WTC11 (cell line): ENCODE measurements at regions not wholly inside any gene's neighbourhood (a gene's known extent, or its start where the extent isn't known, plus 50 kb on each side); places are given as distances from the start of the nearest gene placed in this dataset.

Experiments
- ATAC-seq: fragments of 200-7000 bp; cut with Tn5 transposase; 2 replicates; pipeline ENCODE4 v1.10.0; 2021; ENCODE audit warnings: mild to moderate bottlenecking, moderate library complexity
- CTCF ChIA-PET: fragments of 300-600 bp; sonication (Branson Sonifier 250); formaldehyde crosslinking; loops from one replicate; lab custom pipeline; 2021; ENCODE audit warnings: antibody characterized with exemption; lab: Charles Lee
- POLR2A ChIA-PET: fragments of 350-600 bp; sonication (Branson Sonifier 250); formaldehyde crosslinking; loops from one replicate; lab custom pipeline; 2021; ENCODE audit warnings: antibody characterized with exemption; lab: Charles Lee
- DNase-seq: peaks from one replicate; pipeline ENCODE4 v3.0.0; 2021; ENCODE audit warnings: low spot score
- H3K27ac Mint-ChIP-seq: 2 replicates; pipeline ENCODE4 v1.8.0; 2021; ENCODE audit warnings: mixed read lengths
- H3K27me3 Mint-ChIP-seq: 2 replicates; pipeline ENCODE4 v1.8.0; 2021; ENCODE audit warnings: low read depth, mild to moderate bottlenecking, moderate library complexity, mixed read lengths
- H3K36me3 Mint-ChIP-seq: 2 replicates; pipeline ENCODE4 v1.8.0; 2021; ENCODE audit warnings: mixed read lengths
- H3K4me1 Mint-ChIP-seq: 2 replicates; pipeline ENCODE4 v1.8.0; 2022; ENCODE audit warnings: mixed read lengths
- H3K4me3 Mint-ChIP-seq: 2 replicates; pipeline ENCODE4 v1.8.0; 2021; ENCODE audit warnings: mild to moderate bottlenecking, moderate library complexity, mixed read lengths
- H3K9me3 Mint-ChIP-seq: 2 replicates; pipeline ENCODE4 v1.8.0; 2021; ENCODE audit warnings: mixed read lengths
- ARID4B ChIP-seq: sonication (generic); formaldehyde crosslinking; IDR thresholded peaks from 2 replicates; pipeline ENCODE4 v1.8.0; 2023; ENCODE audit warnings: missing genetic modification reagents, mild to moderate bottlenecking, borderline replicate concordance
- ATF1 ChIP-seq: sonication (generic); formaldehyde crosslinking; IDR thresholded peaks from 2 replicates; pipeline ENCODE4 v1.8.1; 2023; ENCODE audit warnings: mild to moderate bottlenecking, moderate library complexity, missing genetic modification reagents
- ATF3 ChIP-seq: sonication (generic); formaldehyde crosslinking; conservative IDR thresholded peaks from 2 replicates; pipeline ENCODE4 v1.8.1; 2022; ENCODE audit warnings: mild to moderate bottlenecking, missing genetic modification reagents
- E2F1 ChIP-seq: sonication (generic); formaldehyde crosslinking; IDR thresholded peaks from 2 replicates; pipeline ENCODE4 v1.8.0; 2022; ENCODE audit warnings: mild to moderate bottlenecking, missing genetic modification reagents
- E2F5 ChIP-seq: sonication (generic); formaldehyde crosslinking; IDR thresholded peaks from 2 replicates; pipeline ENCODE4 v1.8.1; 2022; ENCODE audit warnings: mild to moderate bottlenecking, moderate library complexity, missing genetic modification reagents
- ESRRA ChIP-seq: sonication (generic); formaldehyde crosslinking; IDR thresholded peaks from 2 replicates; pipeline ENCODE4 v1.8.1; 2022; ENCODE audit warnings: mild to moderate bottlenecking, missing genetic modification reagents, borderline replicate concordance
- GRHL2 ChIP-seq: fragments of 250-450 bp; sonication (Bioruptor Pico); IDR thresholded peaks from 2 replicates; pipeline ENCODE4 v1.8.0; 2022; ENCODE audit warnings: mild to moderate bottlenecking, moderate library complexity; ENCODE audit not compliant: insufficient replicate concordance, severe bottlenecking
- IRF2 ChIP-seq: sonication (generic); formaldehyde crosslinking; IDR thresholded peaks from 2 replicates; pipeline ENCODE4 v1.8.0; 2022; ENCODE audit warnings: low read depth, missing genetic modification reagents, borderline replicate concordance
- JAZF1 ChIP-seq: fragments of 250-450 bp; sonication (Bioruptor Pico); IDR thresholded peaks from 2 replicates; pipeline ENCODE4 v1.9.0; 2021; ENCODE audit warnings: moderate library complexity, mild to moderate bottlenecking, inconsistent platforms
- NFATC4 ChIP-seq: fragments of 250-450 bp; sonication (Bioruptor Pico); IDR thresholded peaks from 2 replicates; pipeline ENCODE4 v1.9.0; 2021; ENCODE audit warnings: mild to moderate bottlenecking
- NR3C1 ChIP-seq: sonication (generic); formaldehyde crosslinking; conservative IDR thresholded peaks from 2 replicates; pipeline ENCODE4 v1.8.1; 2023; ENCODE audit warnings: low read depth, mild to moderate bottlenecking, missing genetic modification reagents
- SOX15 ChIP-seq: fragments of 250-450 bp; sonication (Bioruptor Pico); IDR thresholded peaks from 2 replicates; pipeline ENCODE4 v1.9.0; 2021; ENCODE audit warnings: mild to moderate bottlenecking
- STAT6 ChIP-seq: sonication (generic); formaldehyde crosslinking; conservative IDR thresholded peaks from 2 replicates; pipeline ENCODE4 v1.8.1; 2023; ENCODE audit warnings: mild to moderate bottlenecking, low read depth, missing genetic modification reagents, moderate library complexity
- TCF7 ChIP-seq: sonication (generic); formaldehyde crosslinking; IDR thresholded peaks from 2 replicates; pipeline ENCODE4 v1.8.0; 2022; ENCODE audit warnings: mild to moderate bottlenecking, low read depth, missing genetic modification reagents, moderate library complexity
- TP53 ChIP-seq: sonication (generic); formaldehyde crosslinking; IDR thresholded peaks from 2 replicates; pipeline ENCODE4 v1.8.1; 2023; ENCODE audit warnings: mild to moderate bottlenecking, missing genetic modification reagents
- ZMAT4 ChIP-seq: fragments of 250-450 bp; sonication (Bioruptor Pico); IDR thresholded peaks from 2 replicates; pipeline ENCODE4 v1.9.0; 2021; ENCODE audit warnings: mild to moderate bottlenecking
- ZNF232 ChIP-seq: sonication (generic); formaldehyde crosslinking; IDR thresholded peaks from 2 replicates; pipeline ENCODE4 v1.8.0; 2022; ENCODE audit warnings: mild to moderate bottlenecking, missing genetic modification reagents
- ZNF423 ChIP-seq: fragments of 250-450 bp; sonication (Bioruptor Pico); IDR thresholded peaks from 2 replicates; pipeline ENCODE4 v2.1.2; 2022; ENCODE audit warnings: mild to moderate bottlenecking, moderate library complexity
- ZNF671 ChIP-seq: fragments of 250-450 bp; sonication (Bioruptor Pico); IDR thresholded peaks from 2 replicates; pipeline ENCODE4 v1.8.0; 2021; ENCODE audit warnings: mild to moderate bottlenecking

- no peak for TF ChIP-seq ARID4B (CRISPR knock-in tag)
- no peak for TF ChIP-seq TP53 (CRISPR knock-in tag)
- TF ChIP-seq IRF2, result no peak
- TF ChIP-seq ATF3 (CRISPR knock-in tag), result no peak
- TF ChIP-seq SOX15 (CRISPR knock-in tag), result no peak
These were observed 105.0 kb downstream of the TUSC1 start (continued) for GRCh38 chr9:25573281-25573680.

- POLR2A ChIA-PET, result no interaction called here
- Mint-ChIP-seq H3K27me3 (no peaks in the 10 kb centered on the region), H3K9me3 (no peaks in the 10 kb centered on the region), H3K4me1 (peaks cover 6% of the 10 kb centered on the region; the same call in 1 of the 2 replicates), H3K4me3 (no peak overlapping the region), H3K36me3 (no peaks in the 10 kb centered on the region), H3K27ac (no peak overlapping the region)
- CTCF ChIA-PET, result no interaction called here
- DNase-seq (no peak), ATAC-seq (no peak)
- TF ChIP-seq ATF1 (CRISPR knock-in tag) (no peak), E2F5 (no peak), NFATC4 (CRISPR knock-in tag) (no peak)
These were observed 106.8 kb downstream of the TUSC1 start for GRCh38 chr9:25571491-25571890.

- POLR2A ChIA-PET, result no interaction called here
- no peaks in the 10 kb centered on the region for H3K9me3 Mint-ChIP-seq
- no peak overlapping the region for H3K4me3 Mint-ChIP-seq
- TF ChIP-seq ARID4B (CRISPR knock-in tag) (no peak), ZNF423 (CRISPR knock-in tag) (no peak), ZMAT4 (no peak), STAT6 (no peak), ZNF671 (CRISPR knock-in tag) (no peak), E2F1 (CRISPR knock-in tag) (no peak), TCF7 (CRISPR knock-in tag) (no peak), GRHL2 (CRISPR knock-in tag) (no peak), ESRRA (CRISPR knock-in tag) (no peak), NR3C1 (CRISPR knock-in tag) (no peak), JAZF1 (CRISPR knock-in tag) (no peak), E2F5 (no peak), ZNF232 (no peak)
These were observed 107.4 kb downstream of the TUSC1 start for GRCh38 chr9:25570802-25571201.

More at GRCh38 chr9:25570802-25571201, 107.4 kb downstream of the TUSC1 start:
- Mint-ChIP-seq H3K27ac (no peak overlapping the region), H3K27me3 (no peaks in the 10 kb centered on the region), H3K4me1 (peaks cover 6% of the 10 kb centered on the region; the same call in 1 of the 2 replicates), H3K36me3 (no peaks in the 10 kb centered on the region)
- CTCF ChIA-PET, result no interaction called here
- DNase-seq (no peak), ATAC-seq (no peak)
